Thymus (tissue), 11 donors: ENCODE measurements at regions not wholly inside any gene's neighbourhood (a gene's known extent, or its start where the extent isn't known, plus 50 kb on each side); places are given as distances from the start of the nearest gene placed in this dataset.

Experiments used
- DNase-seq, 9 donors: peaks; one replicate each; pipeline ENCODE4 v3.0.0-alpha.2; 2013; ENCODE audit warnings: low spot score in 9 of 9, low read depth in 6 of 9, missing footprints in 1 of 9
- H3K27ac ChIP-seq, 2 donors: one replicate each; pipeline ENCODE4 v1.5.1; 2013; ENCODE audit warnings: control low read depth in 1 of 2, low read depth in 1 of 2, low read length in 1 of 2, mild to moderate bottlenecking in 1 of 2, moderate library complexity in 1 of 2
- H3K27me3 ChIP-seq, 2 donors: one replicate each; pipeline ENCODE4 v1.5.1; 2013; ENCODE audit warnings: low read length in 1 of 2; ENCODE audit not compliant: control insufficient read depth in 2 of 2, insufficient read depth in 1 of 2
- H3K36me3 ChIP-seq, 2 donors: one replicate each; pipeline ENCODE4 v1.5.1; 2013; ENCODE audit warnings: low read length in 1 of 2, mild to moderate bottlenecking in 1 of 2, moderate library complexity in 1 of 2; ENCODE audit not compliant: control insufficient read depth in 2 of 2, insufficient read depth in 2 of 2
- H3K4me1 ChIP-seq, 2 donors: one replicate each; pipeline ENCODE4 v1.5.1; 2013; ENCODE audit warnings: low read length in 2 of 2; ENCODE audit not compliant: control insufficient read depth in 2 of 2, insufficient read depth in 2 of 2
- H3K4me3 ChIP-seq, 2 donors: one replicate each; pipeline ENCODE4 v1.5.1; 2013; ENCODE audit warnings: low read length in 2 of 2, control low read depth in 1 of 2, mild to moderate bottlenecking in 1 of 2
- H3K9me3 ChIP-seq, 2 donors: one replicate each; pipeline ENCODE4 v1.5.1; 2013; ENCODE audit warnings: low read length in 1 of 2, mild to moderate bottlenecking in 1 of 2; ENCODE audit not compliant: control insufficient read depth in 2 of 2, insufficient read depth in 1 of 2
- WGBS: extraction: QIAGEN DNeasy Blood & Tissue Kit; methylation state at CpG from one replicate; pipeline ENCODE4 v1.1.7; 2013; 5-methylcytosine and 5-hydroxymethylcytosine counted together
- donor health status: healthy.

DNA sequence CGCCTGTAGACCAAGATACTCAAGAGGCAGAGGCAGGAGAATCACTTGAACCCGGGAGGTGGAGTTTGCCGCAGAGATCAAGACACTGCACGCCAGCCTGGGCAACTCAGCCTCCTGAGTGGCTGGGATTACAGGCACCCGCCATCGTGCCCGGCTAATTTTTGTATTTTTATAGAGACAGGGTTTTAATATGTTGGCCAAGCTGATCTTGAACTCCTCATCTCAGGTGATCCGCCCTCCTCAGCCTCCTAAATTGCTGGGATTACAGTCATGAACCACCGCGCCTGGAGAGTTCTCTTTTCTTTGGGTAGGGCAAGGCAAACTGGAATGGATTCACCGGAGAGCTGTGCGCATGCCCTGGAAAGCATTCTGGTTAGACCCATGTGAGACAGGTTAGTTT is 179.3 kb upstream of the ALG10B start:
- Histone ChIP-seq H3K4me3 (no peak overlapping the region), H3K27me3 (peaks cover 0 to 2% of the 10 kb centered on the region in 2 donors), H3K36me3 (no peaks in the 10 kb centered on the region), H3K27ac (no peak overlapping the region), H3K4me1 (no peaks in the 10 kb centered on the region), H3K9me3 (peaks cover 0 to 12% of the 10 kb centered on the region in 2 donors)
- no peak for DNase-seq
- WGBS, result 86% methylated on average over 12 of the region's 12 CpGs

DNA sequence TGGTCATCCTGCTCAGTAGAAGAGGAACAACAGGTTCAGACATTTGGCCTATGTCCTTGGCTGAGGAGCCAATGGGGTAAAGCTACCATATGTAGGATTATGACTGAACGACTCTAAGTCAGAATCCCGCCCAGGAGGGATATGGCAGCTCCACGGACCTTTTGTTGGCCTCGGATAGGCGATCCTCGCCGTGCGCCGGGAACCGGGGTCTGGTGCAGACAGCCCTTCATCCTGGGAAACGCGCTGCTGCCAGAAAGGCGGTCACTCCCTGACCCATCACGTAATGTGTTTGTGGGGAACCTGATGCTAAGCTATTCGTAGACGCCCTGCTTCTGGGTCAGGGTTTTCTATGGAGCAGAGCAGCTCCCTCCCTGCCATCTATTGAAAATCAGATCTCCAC is 178.9 kb upstream of the ALG10B start:
- Histone ChIP-seq H3K4me3 (no peak overlapping the region), H3K9me3 (peaks cover 0 to 12% of the 10 kb centered on the region in 2 donors), H3K27ac (no peak overlapping the region), H3K4me1 (no peaks in the 10 kb centered on the region), H3K27me3 (peaks cover 0 to 2% of the 10 kb centered on the region in 2 donors), H3K36me3 (no peaks in the 10 kb centered on the region)
- WGBS, result 58% methylated on average over 16 of the region's 16 CpGs
- no peak for DNase-seq

DNA sequence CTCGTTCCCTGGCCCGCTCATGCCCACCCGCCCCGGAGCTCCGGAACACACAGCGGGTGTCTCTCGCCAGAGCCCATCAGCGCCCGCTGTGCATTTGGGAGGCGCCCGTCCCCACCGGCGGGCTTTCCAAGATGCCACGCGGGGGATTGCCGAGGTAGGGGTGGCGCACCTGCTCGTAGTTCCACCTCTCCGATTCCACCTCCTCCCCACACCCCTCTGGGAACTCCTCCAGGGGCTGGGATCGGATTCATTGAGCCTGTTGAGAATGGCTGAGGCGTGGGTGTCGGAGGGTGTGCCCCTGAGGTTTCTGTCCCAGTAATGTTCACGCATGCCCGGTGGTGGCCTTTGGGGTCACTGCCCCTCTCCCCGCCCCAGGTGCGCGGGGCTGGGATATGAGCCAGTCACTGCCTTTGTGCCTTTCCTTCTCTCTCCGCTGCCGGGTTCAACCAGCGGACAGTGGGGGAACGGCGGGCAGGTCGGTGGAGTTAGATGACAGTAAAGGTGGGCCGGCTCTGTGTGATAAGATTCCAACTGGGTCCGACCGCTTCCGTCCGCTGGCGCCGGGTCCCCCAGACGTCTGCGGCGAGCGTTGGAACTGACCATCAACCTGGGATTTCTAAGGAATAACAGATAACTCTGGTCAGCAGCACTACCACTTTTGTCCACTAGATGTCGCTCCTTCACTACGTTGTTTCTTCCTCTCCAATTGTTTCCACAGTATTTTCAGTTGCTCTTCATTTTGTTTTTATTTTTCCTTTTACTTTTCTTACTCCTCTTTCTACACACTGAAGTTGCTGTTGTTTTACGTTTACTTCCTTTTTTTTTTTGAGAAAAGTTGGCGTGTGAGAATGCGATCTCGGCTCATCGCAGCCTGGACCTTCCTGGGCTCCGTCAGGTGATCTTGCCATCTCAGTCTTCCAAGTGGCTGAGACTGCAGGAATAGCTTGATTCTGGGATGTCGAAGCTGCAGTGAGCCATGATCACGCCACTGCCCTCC is 178.1 kb upstream of the ALG10B start:
- Histone ChIP-seq H3K4me1 (no peaks in the 10 kb centered on the region), H3K36me3 (no peaks in the 10 kb centered on the region), H3K9me3 (peaks cover 0 to 18% of the 10 kb centered on the region in 2 donors), H3K27ac (no peak overlapping the region), H3K27me3 (peaks cover 0 to 2% of the 10 kb centered on the region in 2 donors), H3K4me3 (peak overlapping the region in 1 of 2 donors; percentile 14)
- DNase-seq, result peak in 8 of 9 donors; percentile 7 to 47 (median 24)
- WGBS, result 15% methylated on average over 54 of the region's 54 CpGs

DNA sequence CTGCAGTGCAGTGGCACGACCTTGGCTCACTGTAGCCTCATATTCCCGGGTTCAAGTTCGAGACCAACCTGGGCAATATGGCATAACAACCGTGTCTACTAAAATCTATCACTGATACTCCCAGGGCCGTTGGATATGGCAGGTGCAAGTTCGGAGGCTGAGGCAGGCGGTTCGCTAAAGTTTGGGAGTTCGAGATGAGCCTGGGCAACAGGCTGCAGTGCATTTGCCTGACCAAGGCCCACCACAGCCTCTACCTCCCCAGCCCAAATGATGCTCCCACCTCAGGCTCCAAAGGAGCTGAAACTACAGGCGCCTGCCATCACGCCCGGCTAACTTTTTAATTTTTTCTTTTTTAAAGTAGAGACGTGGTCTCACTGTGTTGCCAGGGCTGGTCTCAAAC is 177.1 kb upstream of the ALG10B start:
- Histone ChIP-seq H3K4me1 (no peaks in the 10 kb centered on the region), H3K27me3 (peaks cover 0 to 2% of the 10 kb centered on the region in 2 donors), H3K9me3 (peaks cover 0 to 20% of the 10 kb centered on the region in 2 donors), H3K36me3 (no peaks in the 10 kb centered on the region), H3K27ac (no peak overlapping the region), H3K4me3 (no peak overlapping the region)
- 93% methylated on average over 13 of the region's 13 CpGs for whole genome bisulfite sequencing
- no peak for DNase-seq

DNA sequence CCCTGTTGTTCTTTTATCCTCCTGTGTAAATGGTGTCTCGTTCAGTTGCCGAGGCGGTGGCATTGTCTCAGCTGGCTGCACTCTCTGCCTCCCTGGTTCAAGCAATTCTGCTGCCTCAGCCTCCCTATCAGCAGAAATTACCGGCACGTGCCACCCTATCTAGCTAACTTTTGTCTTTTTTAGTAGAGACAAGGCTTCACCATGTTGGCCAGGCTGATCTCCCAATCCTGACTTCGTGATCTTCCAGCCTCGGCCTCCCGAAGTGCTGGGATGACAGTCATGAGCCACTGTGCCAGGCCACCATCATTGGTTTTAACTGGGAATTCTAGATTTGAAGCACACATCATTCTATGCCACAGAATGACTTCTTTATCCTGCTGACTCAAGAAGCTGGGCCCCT is 175.3 kb upstream of the ALG10B start:
- DNase-seq, result no peak
- Histone ChIP-seq H3K4me3 (no peak overlapping the region), H3K27ac (no peak overlapping the region), H3K36me3 (no peaks in the 10 kb centered on the region), H3K4me1 (no peaks in the 10 kb centered on the region), H3K27me3 (peaks cover 0 to 2% of the 10 kb centered on the region in 2 donors), H3K9me3 (peaks cover 0 to 23% of the 10 kb centered on the region in 2 donors)
- 92% methylated on average over 8 of the region's 8 CpGs for WGBS

GRCh38 chr12:38141861-38142260 is 174.7 kb upstream of the ALG10B start:
- DNase-seq, result no peak
- Histone ChIP-seq H3K36me3 (no peaks in the 10 kb centered on the region), H3K9me3 (peaks cover 0 to 24% of the 10 kb centered on the region in 2 donors), H3K27me3 (peaks cover 0 to 2% of the 10 kb centered on the region in 2 donors), H3K4me1 (no peaks in the 10 kb centered on the region), H3K27ac (no peak overlapping the region), H3K4me3 (no peak overlapping the region)
- WGBS, result 89% methylated on average over 9 of the region's 9 CpGs

GRCh38 chr12:38142974-38143373 is 173.6 kb upstream of the ALG10B start:
- H3K27me3 ChIP-seq, result peaks cover 0 to 2% of the 10 kb centered on the region in 2 donors
- DNase-seq, result no peak
- no peak overlapping the region for H3K4me3 ChIP-seq
- no peaks in the 10 kb centered on the region for H3K36me3 ChIP-seq
- WGBS, result 90% methylated on average over 5 of the region's 5 CpGs
- H3K4me1 ChIP-seq, result no peaks in the 10 kb centered on the region
- no peak overlapping the region for H3K27ac ChIP-seq
- peaks cover 0 to 30% of the 10 kb centered on the region in 2 donors for H3K9me3 ChIP-seq

DNA sequence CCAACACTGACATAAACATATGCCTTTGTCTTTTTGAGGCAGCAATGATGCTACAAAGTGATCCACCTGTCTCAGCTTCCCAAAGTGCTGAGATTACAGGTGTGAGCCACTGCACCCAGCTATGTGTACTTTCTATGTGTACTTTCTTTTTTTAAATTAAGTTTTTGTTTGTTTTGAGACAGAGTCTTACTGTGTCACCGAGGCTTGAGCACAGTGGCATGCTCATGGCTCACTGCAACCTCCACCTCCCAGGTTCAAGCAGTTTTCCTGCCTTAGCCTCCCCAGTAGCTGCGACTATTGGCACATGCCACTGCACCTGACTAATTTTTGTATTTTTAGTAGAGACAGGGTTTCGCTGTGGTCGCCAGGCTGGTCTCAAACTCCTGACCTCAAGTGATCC is 172.5 kb upstream of the ALG10B start:
- Histone ChIP-seq H3K27ac (no peak overlapping the region), H3K27me3 (no peaks in the 10 kb centered on the region), H3K9me3 (peaks cover 0 to 39% of the 10 kb centered on the region in 2 donors), H3K4me3 (no peak overlapping the region), H3K4me1 (no peaks in the 10 kb centered on the region), H3K36me3 (no peaks in the 10 kb centered on the region)
- 90% methylated on average over 4 of the region's 4 CpGs for WGBS
- DNase-seq, result no peak

DNA sequence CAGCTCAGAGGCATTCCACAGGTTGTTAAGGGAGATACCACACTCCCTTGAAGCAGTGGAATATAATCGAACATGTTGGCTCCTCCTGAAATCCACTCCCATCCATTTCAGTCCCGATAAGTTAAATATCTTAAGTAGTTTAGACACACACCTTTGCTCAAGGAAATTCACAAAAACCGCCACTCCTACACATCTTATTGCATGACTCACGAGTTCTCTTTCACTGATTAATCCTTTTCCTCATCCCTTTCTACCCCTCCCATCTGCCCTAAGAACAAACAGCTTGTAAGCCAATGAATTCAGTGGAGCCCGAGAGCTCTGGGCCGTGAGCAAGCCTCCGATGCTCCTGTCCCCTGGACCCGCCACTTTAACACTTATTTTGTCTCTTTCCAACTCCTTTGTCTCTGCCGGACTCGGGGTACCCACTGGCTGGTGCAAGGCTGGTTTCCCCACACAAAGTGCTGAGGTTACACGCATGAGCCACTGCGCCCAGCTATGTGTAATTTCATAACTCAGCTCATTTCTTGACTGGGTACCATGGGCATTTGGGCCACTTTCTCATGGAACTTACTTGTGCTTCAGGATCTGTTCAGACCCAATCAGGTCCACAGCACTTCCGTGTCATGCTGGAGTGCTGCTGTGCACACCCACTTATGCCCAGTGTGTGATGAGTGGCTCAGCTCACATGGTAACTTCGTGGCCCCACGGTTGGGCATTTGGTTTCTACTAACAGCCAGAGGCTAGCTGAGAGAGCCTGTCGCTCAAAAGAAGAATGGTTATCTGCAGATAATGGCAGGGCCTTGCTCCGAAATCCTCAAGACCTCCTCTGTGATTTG is 171.8 kb upstream of the ALG10B start:
- H3K9me3 ChIP-seq, result peaks cover 0 to 46% of the 10 kb centered on the region in 2 donors
- H3K4me1 ChIP-seq, result no peaks in the 10 kb centered on the region
- H3K36me3 ChIP-seq, result no peaks in the 10 kb centered on the region
- no peak for DNase-seq
- no peak overlapping the region for H3K27ac ChIP-seq
- H3K4me3 ChIP-seq, result no peak overlapping the region
- no peaks in the 10 kb centered on the region for H3K27me3 ChIP-seq
- WGBS, result 82% methylated on average over 17 of the region's 17 CpGs
